Islet of Langerhans (tissue), 1 donor: ENCODE measurements at regions not wholly inside any gene's neighbourhood (a gene's known extent, or its start where the extent isn't known, plus 50 kb on each side); places are given as distances from the start of the nearest gene placed in this dataset.
"Not testable (repeated sequence)": the region's sequence is repeated elsewhere in the genome, so short reads cannot be mapped to it uniquely, and the experiment has no call there.

Experiments used
- FAIRE-seq: peaks from one replicate; lab custom pipeline; 2011; peaks lifted over from hg19 to GRCh38; lab: Jason Lieb, UNC

DNA sequence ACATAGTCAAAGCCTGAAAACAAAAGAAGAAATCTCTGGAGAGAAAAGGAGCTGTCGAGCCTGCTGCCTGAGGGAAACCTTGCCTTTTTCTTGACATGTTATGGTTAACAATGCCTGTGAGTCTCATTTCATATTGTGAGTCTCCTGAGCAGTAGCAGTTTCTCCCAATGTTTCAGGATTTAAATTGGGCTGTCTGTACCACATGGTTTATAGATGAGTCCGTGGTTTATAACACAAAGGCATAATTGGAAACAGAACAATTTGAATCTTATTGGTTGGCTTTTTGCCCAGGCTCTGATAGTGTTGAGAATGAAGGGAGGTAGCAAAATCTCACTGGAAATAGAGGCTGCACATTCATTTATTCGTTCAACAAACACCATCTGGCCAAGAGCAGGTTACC is 540.9 kb downstream of the RAB38 start:
- no peak for FAIRE-seq

GRCh38 chr11:87628957-87629356 is 546.3 kb downstream of the RAB38 start:
- FAIRE-seq: no peak

DNA sequence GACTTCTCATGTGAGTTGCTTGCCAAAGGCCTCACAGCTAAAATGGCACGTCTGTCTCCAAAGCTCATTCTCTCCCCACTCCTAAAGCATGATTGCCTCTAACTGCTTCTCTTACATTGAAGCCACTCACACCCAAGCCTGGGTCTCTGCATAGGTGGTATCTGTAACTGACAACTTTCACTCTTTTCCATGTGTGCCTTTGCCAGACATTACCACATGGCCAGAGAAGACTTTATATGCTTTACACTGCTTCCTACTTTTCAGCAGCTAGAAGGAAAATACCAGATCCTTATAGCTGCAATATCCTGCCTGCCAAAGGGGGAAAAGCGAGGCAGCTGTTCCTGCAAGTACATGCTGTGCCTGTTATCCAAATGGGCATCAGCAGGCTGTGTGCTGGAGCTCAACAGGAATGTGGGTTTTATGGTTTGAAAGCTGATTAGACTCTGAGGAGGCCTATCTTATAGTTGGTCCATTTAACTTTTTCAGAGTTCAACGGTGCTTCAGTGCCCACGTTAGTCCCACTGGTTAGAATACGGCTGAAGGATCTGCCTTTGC is 547.1 kb downstream of the RAB38 start:
- FAIRE-seq: no peak

DNA sequence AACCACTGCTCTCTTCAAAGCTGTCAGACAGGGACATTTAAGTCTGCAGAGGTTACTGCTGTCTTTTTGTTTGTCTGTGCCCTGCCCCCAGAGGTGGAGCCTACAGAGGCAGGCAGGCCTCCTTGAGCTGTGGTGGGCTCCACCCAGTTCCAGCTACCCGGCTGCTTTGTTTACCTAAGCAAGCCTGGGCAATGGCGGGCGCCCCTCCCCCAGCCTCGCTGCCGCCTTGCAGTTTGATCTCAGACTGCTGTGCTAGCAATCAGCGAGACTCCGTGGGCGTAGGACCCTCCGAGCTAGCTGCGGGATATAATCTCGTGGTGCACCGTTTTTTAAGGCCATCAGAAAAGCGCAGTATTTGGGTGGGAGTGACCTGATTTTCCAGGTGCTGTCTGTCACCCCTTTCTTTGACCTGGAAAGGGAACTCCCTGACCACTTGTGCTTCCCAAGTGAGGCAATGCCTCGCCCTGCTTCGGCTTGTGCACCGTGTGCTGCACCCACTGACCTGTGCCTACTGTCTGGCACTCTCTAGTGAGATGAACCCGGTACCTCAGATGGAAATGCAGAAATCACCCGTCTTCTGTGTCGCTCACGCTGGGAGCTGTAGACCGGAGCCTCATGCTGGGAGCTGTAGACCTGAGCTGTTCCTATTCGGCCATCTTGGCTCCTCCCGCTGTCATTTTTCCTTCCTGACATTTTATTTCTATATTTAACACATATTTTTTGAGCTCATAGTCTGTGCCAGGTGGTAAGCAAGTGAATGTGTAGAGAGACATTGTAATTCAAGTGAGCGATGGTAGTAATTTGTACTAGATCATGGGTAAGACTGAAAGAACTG is 551.5 kb downstream of the RAB38 start:
- not testable (repeated sequence) for FAIRE-seq

DNA sequence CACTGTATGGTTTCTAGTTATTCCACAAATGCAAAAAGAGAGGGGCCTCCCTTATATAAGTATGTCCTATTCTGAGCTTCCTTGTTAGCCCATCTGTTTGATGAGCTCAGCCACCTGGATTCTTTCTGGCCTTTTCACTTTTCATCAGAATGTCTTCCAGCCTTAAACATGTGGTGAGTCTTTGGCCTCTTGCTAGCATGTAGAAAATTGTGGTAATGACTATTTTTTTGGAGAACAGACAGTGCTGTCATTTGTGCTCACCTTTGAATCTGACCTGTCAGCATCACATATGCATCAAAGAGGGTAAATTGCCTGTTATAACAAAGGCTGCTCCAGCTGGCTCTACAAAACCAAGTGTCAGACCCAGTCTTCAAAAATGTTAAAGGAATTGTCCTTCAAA is 558.7 kb downstream of the RAB38 start:
- FAIRE-seq: no peak

DNA sequence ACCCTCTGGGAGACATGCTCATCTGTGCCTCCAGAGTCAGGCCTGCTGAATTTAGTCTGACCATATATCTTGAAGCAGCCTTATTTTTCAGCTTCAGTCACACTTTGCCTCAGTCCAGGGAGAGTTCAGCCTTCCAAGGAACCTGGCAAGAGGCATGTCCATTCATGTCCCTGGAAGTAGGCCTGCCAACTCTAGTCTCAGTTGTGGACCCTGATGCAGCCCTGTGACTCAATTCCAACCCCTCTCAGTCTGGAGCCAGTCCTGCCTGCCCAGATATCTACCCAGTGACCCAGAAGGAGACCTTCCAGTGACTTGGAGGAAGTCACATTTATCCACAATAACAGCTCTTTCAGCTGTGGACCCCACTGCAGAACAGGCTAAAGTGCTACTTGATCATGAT is 566.6 kb downstream of the TMEM135 start:
- no peak for FAIRE-seq

GRCh38 chr11:87603887-87604286 is 566.2 kb downstream of the TMEM135 start:
- FAIRE-seq: no peak

DNA sequence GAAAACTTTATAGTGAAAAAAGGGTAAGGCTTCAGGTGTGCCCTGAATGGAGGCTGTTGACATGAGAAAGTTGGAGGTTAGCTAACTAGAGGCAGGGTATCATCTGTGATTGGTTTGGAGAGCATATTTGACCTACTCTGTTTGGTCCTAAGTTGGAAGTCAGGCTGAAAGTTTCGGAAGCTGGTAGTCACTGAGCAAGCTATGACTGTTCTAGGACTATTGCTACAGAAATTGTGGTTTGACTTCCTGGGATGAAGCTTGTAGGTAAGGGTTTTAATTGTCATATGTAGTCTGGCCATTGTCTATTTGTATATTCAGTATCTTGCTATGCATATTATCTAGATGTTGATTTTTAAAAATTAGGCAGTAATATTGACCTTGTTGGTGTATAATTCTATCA is 565.0 kb downstream of the TMEM135 start:
- no peak for FAIRE-seq

GRCh38 chr11:87600938-87601337 is 563.2 kb downstream of the TMEM135 start:
- FAIRE-seq: no peak

GRCh38 chr11:87597725-87598124 is 560.0 kb downstream of the TMEM135 start:
- no peak for FAIRE-seq

- no peak for FAIRE-seq
Observed at GRCh38 chr11:87596176-87596575, 558.4 kb downstream of the TMEM135 start.

- no peak for FAIRE-seq
Observed at GRCh38 chr11:87589082-87589481, 551.3 kb downstream of the TMEM135 start.

DNA sequence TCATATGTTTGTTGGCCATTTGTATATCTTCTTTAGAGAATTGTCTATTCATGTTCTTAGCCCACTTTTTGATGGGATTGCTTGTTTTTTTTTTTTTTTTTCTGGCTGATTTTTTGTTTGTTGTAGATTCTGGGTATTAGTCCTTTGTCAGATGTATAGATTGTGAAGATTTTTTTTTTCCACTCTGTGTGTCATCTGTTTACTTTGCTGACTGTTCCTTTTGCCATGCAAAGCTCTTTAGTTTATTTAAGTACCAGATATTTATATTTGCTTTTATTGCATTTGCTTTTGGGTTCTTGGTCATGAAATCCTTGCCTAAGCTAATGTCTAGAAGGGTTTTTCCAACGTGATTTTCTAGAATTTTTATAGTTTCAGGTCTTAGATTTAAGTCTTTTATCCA is 547.9 kb downstream of the TMEM135 start:
- FAIRE-seq: not testable (repeated sequence)

GRCh38 chr11:87583931-87584330 is 546.2 kb downstream of the TMEM135 start:
- FAIRE-seq: no peak

DNA sequence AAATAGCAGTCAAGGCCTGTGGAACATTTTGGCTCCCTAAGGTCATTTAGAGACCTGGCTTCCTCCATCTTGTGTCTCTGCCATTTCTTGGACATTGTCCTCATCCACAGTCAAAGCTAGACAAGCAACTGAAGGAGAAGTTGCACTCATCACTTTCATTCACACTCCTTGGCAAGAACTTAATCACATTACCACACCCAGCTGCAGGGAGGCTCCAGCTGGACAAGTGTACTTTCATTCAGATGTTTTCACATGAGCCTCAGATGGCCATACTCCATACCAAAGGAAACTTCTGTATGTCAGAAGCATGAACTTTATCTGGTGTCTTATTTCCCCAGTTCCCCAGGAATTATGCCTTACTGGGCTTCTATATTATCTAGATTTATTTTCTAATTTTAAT is 537.4 kb downstream of the TMEM135 start:
- FAIRE-seq: no peak

DNA sequence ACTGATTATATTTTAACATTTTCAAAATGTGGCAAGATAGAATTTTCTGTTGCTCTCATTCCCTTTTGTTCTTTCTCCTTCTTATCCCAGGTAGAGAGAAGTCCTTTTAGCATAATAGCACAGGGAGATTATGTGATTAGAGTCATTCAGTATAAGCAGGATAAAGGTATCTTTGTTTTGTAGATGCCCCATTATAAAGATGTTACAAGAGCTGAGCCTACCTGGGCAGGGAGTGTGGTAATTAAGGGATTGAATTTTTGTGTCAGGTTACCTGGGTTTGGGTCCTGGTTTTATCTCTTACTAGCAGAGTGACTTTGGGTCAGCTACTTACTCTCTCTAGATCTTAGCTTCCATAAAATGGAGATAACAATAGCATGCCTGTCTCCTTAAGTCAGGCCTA is 536.5 kb downstream of the TMEM135 start:
- FAIRE-seq: no peak

DNA sequence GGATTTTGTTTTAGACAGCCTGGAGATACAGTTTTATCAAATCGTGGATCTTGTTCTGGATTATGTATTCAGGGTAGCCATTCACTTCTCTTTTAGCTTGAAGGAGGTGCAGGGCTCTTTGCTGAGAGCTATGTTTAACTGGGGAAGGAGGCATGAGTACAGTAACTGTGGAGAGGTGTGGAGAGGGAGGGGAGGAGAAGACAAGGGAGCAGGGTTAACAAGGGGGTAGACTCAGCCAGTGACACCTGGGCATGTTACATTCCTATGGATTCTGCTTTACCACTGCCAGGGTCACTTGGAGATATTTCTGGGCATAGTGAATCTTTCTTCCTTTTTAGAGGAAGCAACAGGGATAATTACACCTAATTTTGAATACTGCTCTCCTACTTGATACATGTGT is 536.0 kb downstream of the TMEM135 start:
- FAIRE-seq: no peak

DNA sequence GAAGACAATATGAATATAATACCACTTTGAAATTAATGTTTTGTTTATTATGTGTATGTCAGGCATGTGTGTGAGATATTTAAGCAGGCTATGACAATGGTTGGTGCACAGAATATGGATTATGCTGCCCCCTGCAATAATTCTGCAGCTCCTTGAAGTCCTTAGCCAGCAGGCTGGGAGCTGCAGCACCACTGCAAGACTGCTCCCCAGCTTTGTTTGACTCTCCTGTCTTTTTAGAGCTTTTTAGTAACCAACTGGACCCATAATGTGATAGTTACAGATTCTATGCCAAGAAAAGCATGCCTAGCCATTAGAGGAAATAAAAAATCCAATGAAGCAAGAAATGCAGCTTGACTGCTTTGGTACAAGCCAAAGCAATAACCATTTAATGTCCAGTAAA is 535.1 kb downstream of the TMEM135 start:
- no peak for FAIRE-seq

GRCh38 chr11:87560352-87560751 is 522.6 kb downstream of the TMEM135 start:
- no peak for FAIRE-seq

DNA sequence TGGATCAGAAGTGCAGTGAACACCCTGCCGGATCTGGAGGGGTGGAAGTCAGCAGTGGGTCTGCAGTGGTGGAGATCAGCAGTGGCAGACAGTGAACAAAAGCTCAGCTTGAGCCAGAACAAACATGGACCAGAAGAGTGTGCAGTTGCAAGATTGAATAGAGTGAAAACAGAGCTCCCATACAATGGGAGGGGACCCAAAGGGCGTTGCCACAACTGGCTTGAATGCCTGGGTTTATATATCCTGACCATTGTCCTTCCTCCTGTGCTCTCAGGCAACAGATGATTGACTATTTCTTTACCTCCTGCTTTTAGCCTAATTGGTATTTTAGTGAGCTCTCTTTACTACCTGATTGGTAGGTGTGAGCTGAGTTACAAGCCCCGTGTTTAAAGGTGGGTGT is 522.1 kb downstream of the TMEM135 start:
- FAIRE-seq: not testable (repeated sequence)

DNA sequence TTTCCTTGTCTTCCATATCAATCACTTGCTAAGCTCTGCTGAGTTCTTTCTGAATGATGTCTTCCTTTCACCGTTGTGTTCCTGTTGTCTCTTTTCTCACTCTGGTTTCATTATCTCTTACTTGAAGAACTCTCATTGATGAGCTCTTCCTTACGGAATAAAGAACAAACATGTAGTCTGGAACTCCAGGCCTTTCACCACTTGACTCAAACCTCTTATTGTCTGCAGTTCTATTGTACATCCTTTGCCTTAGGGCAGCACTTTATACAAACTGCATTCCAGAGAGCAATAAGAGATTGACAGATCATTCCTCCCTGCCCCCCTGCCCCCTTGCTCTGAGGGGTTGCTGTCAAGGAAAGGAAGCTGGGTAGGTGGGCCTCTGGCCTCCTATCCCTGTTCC is 517.4 kb downstream of the TMEM135 start:
- FAIRE-seq: no peak

- FAIRE-seq: no peak
Observed at GRCh38 chr11:87548797-87549196, 511.1 kb downstream of the TMEM135 start.

DNA sequence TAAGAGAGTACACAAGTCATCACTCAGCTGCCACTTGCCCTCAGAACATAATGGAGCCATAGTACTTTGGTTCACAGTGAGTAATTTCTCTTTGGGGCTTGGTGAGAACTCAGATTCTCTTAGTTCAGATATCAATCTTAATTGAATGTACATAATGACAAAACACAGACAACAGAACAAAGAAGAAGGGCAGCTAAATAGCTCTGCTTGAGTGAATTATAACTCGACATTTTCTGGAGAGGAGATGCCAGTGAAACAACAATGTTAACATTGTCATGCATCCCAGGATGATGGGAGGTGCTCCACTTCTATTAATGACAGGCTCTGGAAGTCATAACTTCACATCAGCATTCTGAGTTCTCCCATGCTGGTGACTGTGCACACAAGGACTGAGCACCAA is 508.1 kb downstream of the TMEM135 start:
- FAIRE-seq: no peak

- FAIRE-seq: no peak
Observed at GRCh38 chr11:87539596-87539995, 501.9 kb downstream of the TMEM135 start.
